Osteoblast (primary cell): ENCODE measurements at regions not wholly inside any gene's neighbourhood (a gene's known extent, or its start where the extent isn't known, plus 50 kb on each side); places are given as distances from the start of the nearest gene placed in this dataset.

Experiments
- DNase-seq: peaks from one replicate; pipeline ENCODE4 v3.0.0; 2011; ENCODE audit warnings: low spot score, mixed read lengths; ENCODE audit not compliant: insufficient read length; ENCODE audit errors: missing footprints
- H2AFZ ChIP-seq: 2 replicates; pipeline ENCODE4 v1.6.0; 2011; ENCODE audit warnings: mild to moderate bottlenecking, low read length
- H3K27ac ChIP-seq: 2 replicates; pipeline ENCODE4 v1.5.1; 2011; ENCODE audit warnings: mild to moderate bottlenecking, low read depth, low read length, moderate library complexity
- H3K27me3 ChIP-seq: 2 replicates; pipeline ENCODE4 v1.6.0; 2012; ENCODE audit warnings: mild to moderate bottlenecking, control low read depth, inconsistent platforms, low read length, moderate library complexity; ENCODE audit not compliant: insufficient read depth
- H3K36me3 ChIP-seq: 2 replicates; pipeline ENCODE4 v1.5.1; 2011; ENCODE audit warnings: mild to moderate bottlenecking, low read length, control low read depth, moderate library complexity; ENCODE audit not compliant: insufficient read depth
- H3K4me1 ChIP-seq: 2 replicates; pipeline ENCODE4 v1.5.1; 2011; ENCODE audit warnings: mild to moderate bottlenecking, low read length, control low read depth, moderate library complexity; ENCODE audit not compliant: insufficient read depth
- H3K4me2 ChIP-seq: 2 replicates; pipeline ENCODE4 v1.6.0; 2011; ENCODE audit warnings: mild to moderate bottlenecking, low read length; ENCODE audit not compliant: insufficient read depth
- H3K4me3 ChIP-seq: fragments of 200-600 bp; sonication (generic); 3 replicates; pipeline ENCODE4 v1.5.1; 2012; ENCODE audit warnings: mild to moderate bottlenecking, low read length, inconsistent platforms; ENCODE audit not compliant: insufficient read depth
- H3K79me2 ChIP-seq: 2 replicates; pipeline ENCODE4 v1.6.0; 2012; ENCODE audit warnings: mild to moderate bottlenecking, low read length, control low read depth, inconsistent platforms; ENCODE audit not compliant: insufficient read depth
- H3K9me3 ChIP-seq: 2 replicates; pipeline ENCODE4 v1.5.1; 2011; ENCODE audit warnings: low read depth, low read length, control low read depth
- H4K20me1 ChIP-seq: 2 replicates; pipeline ENCODE4 v1.6.0; 2012; ENCODE audit warnings: mild to moderate bottlenecking, low read length, control low read depth; ENCODE audit not compliant: insufficient read depth
- TF ChIP-seq, protein P1 (sequence below): IDR thresholded peaks from 2 replicates; pipeline ENCODE4 v1.5.1; 2011; ENCODE audit warnings: mild to moderate bottlenecking, low read depth, low read length, moderate library complexity; ENCODE audit errors: extremely low read depth

GRCh38 chr7:106735637-106736036, 74.7 kb upstream of the CCDC71L start:
- H3K4me1 ChIP-seq = peaks cover 24% of the 10 kb centered on the region
- no peak overlapping the region for H3K27ac ChIP-seq
- H3K27me3 ChIP-seq = no peaks in the 10 kb centered on the region
- no peak overlapping the region for H3K4me2 ChIP-seq
- no peak overlapping the region for H2AFZ ChIP-seq
- H3K79me2 ChIP-seq = no peaks in the 10 kb centered on the region
- H3K4me3 ChIP-seq = no peak overlapping the region
- DNase-seq = no peak
- no peaks in the 10 kb centered on the region for H3K36me3 ChIP-seq
- TF ChIP-seq, protein P1, sequence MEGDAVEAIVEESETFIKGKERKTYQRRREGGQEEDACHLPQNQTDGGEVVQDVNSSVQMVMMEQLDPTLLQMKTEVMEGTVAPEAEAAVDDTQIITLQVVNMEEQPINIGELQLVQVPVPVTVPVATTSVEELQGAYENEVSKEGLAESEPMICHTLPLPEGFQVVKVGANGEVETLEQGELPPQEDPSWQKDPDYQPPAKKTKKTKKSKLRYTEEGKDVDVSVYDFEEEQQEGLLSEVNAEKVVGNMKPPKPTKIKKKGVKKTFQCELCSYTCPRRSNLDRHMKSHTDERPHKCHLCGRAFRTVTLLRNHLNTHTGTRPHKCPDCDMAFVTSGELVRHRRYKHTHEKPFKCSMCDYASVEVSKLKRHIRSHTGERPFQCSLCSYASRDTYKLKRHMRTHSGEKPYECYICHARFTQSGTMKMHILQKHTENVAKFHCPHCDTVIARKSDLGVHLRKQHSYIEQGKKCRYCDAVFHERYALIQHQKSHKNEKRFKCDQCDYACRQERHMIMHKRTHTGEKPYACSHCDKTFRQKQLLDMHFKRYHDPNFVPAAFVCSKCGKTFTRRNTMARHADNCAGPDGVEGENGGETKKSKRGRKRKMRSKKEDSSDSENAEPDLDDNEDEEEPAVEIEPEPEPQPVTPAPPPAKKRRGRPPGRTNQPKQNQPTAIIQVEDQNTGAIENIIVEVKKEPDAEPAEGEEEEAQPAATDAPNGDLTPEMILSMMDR = no peak
- H3K9me3 ChIP-seq = no peaks in the 10 kb centered on the region
- no peaks in the 10 kb centered on the region for H4K20me1 ChIP-seq

DNA sequence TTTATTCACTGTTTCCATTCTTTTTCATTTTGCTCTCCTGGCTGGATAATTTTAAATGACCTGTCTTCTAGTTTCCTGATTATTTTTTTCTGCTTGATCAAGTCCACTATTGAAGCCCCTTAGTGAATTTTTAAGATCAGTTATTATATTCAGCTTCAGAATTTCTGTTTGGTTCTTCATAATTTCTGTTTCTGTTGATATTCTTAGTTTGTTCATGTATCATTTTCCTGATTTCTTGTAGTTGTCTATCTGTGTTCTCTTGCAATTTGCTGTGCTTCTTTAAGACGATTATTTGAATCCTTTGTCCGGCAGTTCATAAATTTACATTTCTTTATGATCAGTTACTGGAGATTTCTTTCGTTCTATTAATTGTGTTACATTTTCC, 75.2 kb upstream of the CCDC71L start:
- Histone ChIP-seq H3K27ac (peak overlapping the region; percentile 62), H3K36me3 (no peaks in the 10 kb centered on the region), H3K4me3 (no peak overlapping the region), H3K27me3 (no peaks in the 10 kb centered on the region), H3K9me3 (no peaks in the 10 kb centered on the region), H3K4me2 (no peak overlapping the region), H4K20me1 (no peaks in the 10 kb centered on the region), H3K4me1 (peaks cover 21% of the 10 kb centered on the region), H3K79me2 (no peaks in the 10 kb centered on the region), H2AFZ (peak overlapping the region; percentile 73)
- DNase-seq = no peak
- TF ChIP-seq, protein P1 = no peak

DNA sequence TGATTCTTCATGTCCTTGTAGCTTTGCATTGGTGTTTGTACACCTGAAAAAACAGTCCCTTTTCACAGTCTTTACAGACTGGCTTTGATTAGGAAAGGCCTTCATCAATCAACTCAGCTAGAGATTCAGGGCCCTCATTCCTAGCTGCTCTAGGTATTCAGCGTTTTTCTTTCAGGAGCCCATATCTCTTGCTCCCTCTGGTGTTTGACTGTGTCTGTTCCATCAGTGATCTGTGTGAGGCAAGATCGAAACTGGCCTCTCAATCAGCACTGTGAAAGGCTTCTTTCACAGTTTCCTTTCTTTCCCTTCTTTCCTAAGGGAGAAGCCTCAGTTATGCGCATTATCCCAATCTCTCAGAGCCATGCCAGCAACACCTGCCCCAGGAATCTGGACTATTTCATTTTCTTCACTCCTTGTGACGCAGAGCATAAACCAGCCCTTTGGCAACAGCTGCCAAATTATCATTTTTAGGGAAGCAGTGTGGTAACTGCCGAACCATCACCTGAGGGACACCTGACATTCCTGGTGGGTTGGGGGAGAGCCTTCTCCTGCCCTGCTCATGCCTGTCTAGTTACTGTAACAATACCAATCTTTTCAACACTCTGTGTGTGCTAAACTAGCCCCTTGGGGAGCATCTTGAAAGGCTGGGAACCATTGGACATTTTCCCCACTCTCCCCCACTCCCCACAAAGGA, 75.7 kb upstream of the CCDC71L start:
- Histone ChIP-seq H3K36me3 (no peaks in the 10 kb centered on the region), H4K20me1 (no peaks in the 10 kb centered on the region), H3K4me1 (peaks cover 16% of the 10 kb centered on the region), H3K27me3 (no peaks in the 10 kb centered on the region), H3K27ac (peak overlapping the region; percentile 62), H3K4me2 (peak overlapping the region; percentile 77), H3K9me3 (no peaks in the 10 kb centered on the region), H3K79me2 (no peaks in the 10 kb centered on the region), H2AFZ (peak overlapping the region; percentile 73), H3K4me3 (peak overlapping the region; percentile 40)
- peak; percentile 57 for DNase-seq
- TF ChIP-seq, protein P1 = peak; percentile 76

- no peaks in the 10 kb centered on the region for H4K20me1 ChIP-seq
- H3K27me3 ChIP-seq = no peaks in the 10 kb centered on the region
- H3K4me3 ChIP-seq = peak overlapping the region; percentile 40
- peak overlapping the region; percentile 73 for H2AFZ ChIP-seq
- peak overlapping the region; percentile 62 for H3K27ac ChIP-seq
- peaks cover 11% of the 10 kb centered on the region for H3K4me1 ChIP-seq
- no peak for DNase-seq
- H3K79me2 ChIP-seq = no peaks in the 10 kb centered on the region
- H3K4me2 ChIP-seq = peak overlapping the region; percentile 77
- TF ChIP-seq, protein P1 = peak; percentile 64
- no peaks in the 10 kb centered on the region for H3K36me3 ChIP-seq
- H3K9me3 ChIP-seq = no peaks in the 10 kb centered on the region
These were observed 76.2 kb upstream of the CCDC71L start for GRCh38 chr7:106737202-106737562.
